T47D (cell line): ENCODE measurements at regions not wholly inside any gene's neighbourhood (a gene's known extent, or its start where the extent isn't known, plus 50 kb on each side); places are given as distances from the start of the nearest gene placed in this dataset.

ENCODE experiments used
- DNase-seq, 2 experiments: peaks; one replicate each; pipeline versions ENCODE4 v3.0.0 to v3.0.0-alpha.2; 2011 to 2012; ENCODE audit warnings: low read depth in 1 of 2, low spot score in 1 of 2
- JUND ChIP-seq: IDR thresholded peaks from 2 replicates; pipeline ENCODE4 v1.6.1; 2012; ENCODE audit warnings: low read depth
- in situ Hi-C: cut with HindIII; loops from 2 replicates; pipeline ENCODE4 v1.10.0; 2016; ENCODE audit warnings: low sequenced_read_pairs, low pct_unique_long_range_greater_than_20kb

DNA sequence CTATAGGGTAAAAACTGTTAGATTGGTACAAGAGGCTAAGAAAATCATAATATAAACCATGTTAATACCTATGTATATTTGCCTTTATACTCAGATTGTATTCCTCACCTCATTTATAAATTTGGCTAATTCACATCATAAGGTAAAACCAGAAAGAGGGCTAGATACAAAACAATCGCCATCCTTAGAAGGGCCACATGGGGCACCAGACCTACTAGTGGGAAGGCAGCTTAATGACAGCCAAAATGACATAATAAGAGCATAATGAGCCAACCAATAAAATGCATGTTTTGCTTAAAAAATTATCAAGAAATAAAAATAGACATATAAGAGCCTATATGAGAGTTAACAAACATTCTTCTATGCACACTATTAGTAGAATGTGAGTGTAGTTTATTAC lies 107.3 kb upstream of the PRDX4 start:
- no peak for DNase-seq
- TF ChIP-seq JUND = no peak
- in situ Hi-C loops = no loop called here

DNA sequence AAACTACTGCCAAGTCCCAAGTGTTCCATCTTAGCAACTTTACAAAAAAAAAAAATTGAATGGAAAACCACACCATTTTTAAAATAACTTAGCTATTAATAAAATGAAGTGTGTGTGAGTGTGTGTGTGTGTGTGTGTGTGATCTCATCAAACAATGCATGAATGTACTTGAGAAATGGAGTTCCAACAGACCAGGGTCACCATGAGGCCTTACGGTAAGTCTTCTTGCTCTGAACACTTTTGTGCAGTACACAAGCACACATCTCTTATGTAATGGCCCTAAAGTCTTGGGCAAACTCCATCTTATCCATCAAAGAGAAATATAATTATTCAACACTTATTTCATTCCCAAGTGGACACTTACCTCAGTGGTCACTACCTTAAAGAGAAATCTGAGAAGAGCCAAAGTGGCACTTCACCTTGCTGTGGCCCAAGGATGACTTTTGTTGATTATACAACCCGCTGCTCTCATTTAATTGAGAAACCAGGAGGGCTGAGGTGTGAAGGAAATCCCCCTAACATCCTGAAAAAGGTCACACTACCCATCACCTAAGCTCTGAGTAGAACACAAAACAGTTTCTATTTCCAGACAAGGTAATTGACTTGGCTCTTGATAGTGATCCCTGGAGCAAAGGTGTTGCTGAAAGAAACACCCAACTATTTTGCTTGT lies 96.5 kb upstream of the PRDX4 start:
- TF ChIP-seq JUND = no peak
- in situ Hi-C loops = no loop called here
- DNase-seq = no peak

DNA sequence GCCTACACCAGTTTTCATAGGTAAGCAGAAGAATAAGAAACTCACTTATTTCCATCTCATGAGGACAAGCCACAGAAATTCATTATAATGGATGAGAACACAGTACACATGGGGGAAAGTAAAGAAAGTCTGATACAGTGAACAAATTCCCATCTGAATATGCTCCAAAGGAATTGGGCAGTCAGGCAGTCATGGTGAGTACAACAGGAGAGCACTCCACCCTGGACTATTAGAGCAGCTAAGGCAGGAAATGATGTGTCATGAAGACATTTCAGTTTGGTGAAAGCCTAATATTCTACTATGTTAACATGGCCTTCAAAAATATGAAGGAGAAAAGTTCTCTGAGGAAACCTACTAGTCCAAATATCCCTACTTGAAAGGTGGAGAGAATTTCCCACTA lies 92.0 kb upstream of the PRDX4 start:
- no peak for TF ChIP-seq JUND
- no peak for DNase-seq
- in situ Hi-C loops = no loop called here

DNA sequence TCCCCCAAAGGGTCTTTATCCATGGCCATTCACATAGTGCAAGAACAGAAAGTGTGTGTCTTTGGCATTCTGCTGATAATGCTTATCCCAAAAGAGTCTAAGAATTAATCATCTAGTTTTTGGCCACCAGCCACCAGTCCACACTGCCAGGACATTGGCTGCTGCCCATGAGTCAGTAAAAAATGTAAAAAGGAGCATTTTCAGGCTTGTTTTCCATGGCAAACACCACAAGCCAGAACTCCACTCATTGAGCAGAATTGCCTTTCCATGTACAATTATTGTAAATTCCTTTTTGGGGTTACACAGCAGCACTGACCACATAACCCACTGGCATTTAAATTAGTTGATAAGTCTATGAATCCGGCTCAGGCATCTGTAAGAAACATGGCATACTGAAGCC lies 89.2 kb upstream of the PRDX4 start:
- in situ Hi-C loops = no loop called here
- TF ChIP-seq JUND = no peak
- no peak for DNase-seq

DNA sequence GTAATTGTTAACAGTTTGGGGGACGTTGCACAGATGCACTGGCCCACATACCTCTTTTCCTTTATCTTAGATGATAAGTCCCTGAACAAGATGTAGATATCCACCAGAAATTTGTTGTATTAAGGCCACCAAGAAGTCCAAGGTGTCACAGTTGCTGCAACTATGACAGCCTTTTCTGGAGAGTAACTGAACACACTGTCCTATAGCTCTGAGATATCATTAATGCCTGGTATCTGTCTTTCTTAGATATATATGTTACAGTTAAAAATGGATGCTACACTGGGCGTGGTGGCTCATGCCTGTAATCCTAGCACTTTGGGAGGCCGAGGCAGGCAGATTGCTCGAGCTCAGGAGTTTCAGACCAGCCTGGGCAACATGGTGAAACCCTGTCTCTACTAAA lies 77.8 kb upstream of the PRDX4 start:
- TF ChIP-seq JUND = no peak
- in situ Hi-C loops = no loop called here
- no peak for DNase-seq

DNA sequence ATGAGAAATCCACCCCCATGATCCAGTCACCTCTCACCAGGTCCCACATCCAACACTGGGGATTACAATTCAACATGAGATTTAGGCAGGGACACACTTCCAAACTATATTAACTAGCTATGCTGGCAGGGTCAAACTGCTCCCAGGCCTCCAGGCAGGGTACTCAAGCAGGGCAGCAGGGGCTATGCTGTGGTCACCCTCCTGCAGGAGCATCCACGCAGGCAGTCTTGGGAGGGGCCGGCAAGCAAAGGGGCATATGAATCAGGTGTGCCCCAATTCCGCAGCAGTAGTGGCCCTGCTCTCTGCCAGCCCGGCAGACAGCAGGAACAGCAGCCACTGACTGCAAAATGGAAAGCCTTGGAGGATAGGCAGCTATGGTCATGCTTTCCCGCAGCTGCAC lies 74.6 kb upstream of the PRDX4 start:
- in situ Hi-C loops = no loop called here
- DNase-seq = no peak
- no peak for TF ChIP-seq JUND

DNA sequence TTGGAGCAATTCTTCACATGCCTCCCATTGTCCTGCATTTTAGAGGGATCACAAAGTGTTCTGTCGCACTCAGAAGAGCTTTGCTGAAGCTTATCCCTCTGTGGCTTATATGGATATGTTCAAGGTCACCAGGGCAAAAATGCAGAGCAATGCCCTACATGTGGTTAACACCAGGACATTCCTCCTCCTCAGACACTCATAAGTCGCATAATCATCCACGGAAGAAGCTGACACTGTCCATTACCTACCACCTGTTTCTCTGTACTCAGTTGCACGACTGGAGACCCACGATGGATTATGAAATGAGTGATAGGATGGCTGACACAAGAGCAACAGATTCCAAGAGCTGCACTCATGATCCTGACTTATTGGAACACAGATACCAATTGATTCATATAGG lies 68.7 kb upstream of the PRDX4 start:
- no peak for TF ChIP-seq JUND
- in situ Hi-C loops = no loop called here

DNA sequence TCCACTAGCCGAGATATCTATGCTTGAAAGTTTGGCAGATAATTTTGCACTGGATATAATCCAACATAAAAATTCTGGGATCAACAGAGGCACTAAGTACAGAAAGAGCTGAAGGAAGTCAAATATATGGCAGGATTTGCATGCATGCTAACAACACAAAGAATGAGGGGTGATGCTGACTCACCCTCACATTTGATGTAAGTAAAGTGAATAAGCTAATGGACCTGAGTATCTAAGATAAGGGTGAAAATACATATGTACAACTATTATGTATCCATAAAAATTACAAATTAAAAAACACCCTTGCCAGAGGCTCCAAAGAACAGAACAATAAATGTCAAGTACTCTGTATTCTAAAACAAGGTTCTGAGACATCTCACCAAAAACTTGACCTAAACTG lies 63.8 kb upstream of the PRDX4 start:
- in situ Hi-C loops = no loop called here
- TF ChIP-seq JUND = no peak
- no peak for DNase-seq

More for the DNA sequence above, 68.7 kb upstream of the PRDX4 start:
- DNase-seq = no peak

DNA sequence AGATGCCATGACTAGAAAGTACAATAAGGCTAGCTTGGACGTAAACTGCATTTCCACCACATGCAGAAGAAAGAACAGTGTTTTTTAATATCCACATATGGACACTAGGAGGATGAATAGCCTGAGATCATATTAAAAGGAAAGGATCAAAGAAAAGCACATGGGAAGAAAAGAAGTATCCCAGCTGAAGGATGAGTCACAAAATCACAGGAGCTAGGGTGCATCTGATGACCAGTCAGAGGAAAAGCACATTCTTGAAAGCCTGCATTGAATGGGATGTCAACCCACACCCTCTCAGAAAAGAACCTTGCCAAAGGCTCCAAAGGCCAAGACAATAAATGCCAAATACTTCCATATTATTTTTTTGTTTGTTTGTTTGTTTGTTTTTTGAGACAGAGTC lies 56.8 kb upstream of the PRDX4 start:
- in situ Hi-C loops = no loop called here
- DNase-seq = no peak

DNA sequence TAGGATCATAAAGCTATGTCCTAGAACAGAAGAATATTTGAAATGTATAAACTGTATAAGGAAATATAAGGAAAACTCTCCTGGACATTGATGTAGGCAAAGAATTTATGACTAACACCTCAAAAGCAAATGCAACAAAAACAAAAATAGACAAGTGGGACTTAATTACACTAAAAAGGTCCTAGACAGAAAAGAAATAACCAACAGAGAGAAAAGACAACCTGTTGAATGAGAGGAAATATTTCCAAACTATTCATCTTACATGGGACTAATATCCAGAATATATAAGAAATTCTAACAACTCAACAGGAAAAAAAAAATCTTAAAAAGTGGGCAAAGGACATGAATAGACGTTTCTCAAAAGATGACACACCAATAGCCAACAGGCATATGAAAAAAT lies 54.4 kb upstream of the PRDX4 start:
- DNase-seq = no peak
- no peak for TF ChIP-seq JUND
- in situ Hi-C loops = no loop called here

More for the DNA sequence above, 56.8 kb upstream of the PRDX4 start:
- TF ChIP-seq JUND = no peak

DNA sequence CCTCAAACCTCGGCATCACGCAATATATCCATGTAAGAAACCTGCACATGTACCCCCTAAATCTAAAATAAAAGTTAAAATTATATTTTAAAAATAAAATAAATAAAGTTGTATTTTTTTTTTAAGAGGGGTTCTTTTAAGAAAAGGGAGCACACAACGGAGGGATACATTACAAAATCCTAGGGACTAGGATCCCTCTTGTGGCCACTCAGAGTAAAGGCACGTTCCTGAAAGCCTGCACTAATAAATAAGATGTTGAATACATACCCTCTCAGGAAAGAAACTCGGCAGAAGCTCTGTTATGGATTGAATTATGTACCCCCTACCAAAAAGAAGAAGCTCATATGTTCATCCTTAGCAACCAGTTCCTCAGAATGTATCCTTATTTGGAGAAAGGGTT lies 50.9 kb upstream of the PRDX4 start:
- in situ Hi-C loops = no loop called here
- DNase-seq = peak; percentile 22 to 40
- TF ChIP-seq JUND = no peak
